ENCODE measurements at regions not wholly inside any gene's neighbourhood (a gene's known extent, or its start where the extent isn't known, plus 50 kb on each side); places are given as distances from the start of the nearest gene placed in this dataset.
"Not testable (repeated sequence)": the region's sequence is repeated elsewhere in the genome, so short reads cannot be mapped to it uniquely, and the experiment has no call there.

- no peak for TF ChIP-seq CTCF (IDR thresholded peaks at IDR 0.05; ENCODE audit: insufficient read depth, low read depth, low read length)
- no peak for DNase-seq (ENCODE audit: low read depth)
- H3K4me3 ChIP-seq (ENCODE audit: low read depth, low read length) = no peak overlapping the region
Measured at GRCh38 chr10:61016007-61016406, 72.0 kb upstream of the RHOBTB1 start.

- DNase-seq (ENCODE audit: low read depth) = no peak
- no peak for TF ChIP-seq CTCF (IDR thresholded peaks at IDR 0.05; ENCODE audit: insufficient read depth, low read depth, low read length)
- H3K4me3 ChIP-seq (ENCODE audit: low read depth, low read length) = no peak overlapping the region
Measured at GRCh38 chr10:61010863-61011262, 66.9 kb upstream of the RHOBTB1 start.

- not testable (repeated sequence) for DNase-seq (ENCODE audit: low read depth); H3K4me3 ChIP-seq (ENCODE audit: low read depth, low read length)
Measured at GRCh38 chr10:61003069-61003468, 59.1 kb upstream of the RHOBTB1 start.

- no peak for DNase-seq (ENCODE audit: low read depth)
- peak overlapping the region; percentile 65 for H3K4me3 ChIP-seq (ENCODE audit: low read depth, low read length)
- no peak for TF ChIP-seq CTCF (IDR thresholded peaks at IDR 0.05; ENCODE audit: insufficient read depth, low read depth, low read length)
Measured at GRCh38 chr10:61001731-61002122, 57.7 kb upstream of the RHOBTB1 start.

- no peak for TF ChIP-seq CTCF (IDR thresholded peaks at IDR 0.05; ENCODE audit: insufficient read depth, low read depth, low read length)
- DNase-seq (ENCODE audit: low read depth) = no peak
- peak overlapping the region; percentile 65 for H3K4me3 ChIP-seq (ENCODE audit: low read depth, low read length)
Measured at GRCh38 chr10:61000769-61001730, 57.1 kb upstream of the RHOBTB1 start.

- TF ChIP-seq CTCF (IDR thresholded peaks at IDR 0.05; ENCODE audit: insufficient read depth, low read depth, low read length) = no peak
- no peak overlapping the region for H3K4me3 ChIP-seq (ENCODE audit: low read depth, low read length)
- DNase-seq (ENCODE audit: low read depth) = no peak
Measured at GRCh38 chr10:60998932-60999331, 54.9 kb upstream of the RHOBTB1 start.

GRCh38 chr10:60994128-60994527, 50.1 kb upstream of the RHOBTB1 start:
- no peak for TF ChIP-seq CTCF (IDR thresholded peaks at IDR 0.05; ENCODE audit: insufficient read depth, low read depth, low read length)
- no peak for DNase-seq (ENCODE audit: low read depth)

More at GRCh38 chr10:60994128-60994527, 50.1 kb upstream of the RHOBTB1 start:
- no peak overlapping the region for H3K4me3 ChIP-seq (ENCODE audit: low read depth, low read length)

Measured in fibroblast of villous mesenchyme (primary cell).